Activated T-helper 17 cell treated with anti-CD3 and anti-CD28 coated beads, Interleukin-2, amount 50 U/mL, for 72 hours (primary cell): ENCODE measurements at regions not wholly inside any gene's neighbourhood (a gene's known extent, or its start where the extent isn't known, plus 50 kb on each side); places are given as distances from the start of the nearest gene placed in this dataset.
"Not testable (repeated sequence)": the region's sequence is repeated elsewhere in the genome, so short reads cannot be mapped to it uniquely, and the experiment has no call there.

Experiments
- ATAC-seq: fragments of 150-1000 bp; cut with Tn5 transposase; replicated peaks from 2 replicates; pipeline ENCODE4 v1.10.0; 2021; ENCODE audit warnings: mild to moderate bottlenecking, moderate library complexity
- H3K27ac Mint-ChIP-seq: one replicate; pipeline ENCODE4 v1.8.0; 2022; ENCODE audit warnings: mixed read lengths
- H3K27me3 Mint-ChIP-seq: one replicate; pipeline ENCODE4 v1.8.0; 2022; ENCODE audit warnings: mixed read lengths
- H3K36me3 Mint-ChIP-seq: one replicate; pipeline ENCODE4 v1.8.0; 2022; ENCODE audit warnings: low read depth, mild to moderate bottlenecking, mixed read lengths
- H3K4me1 Mint-ChIP-seq: one replicate; pipeline ENCODE4 v1.8.0; 2022; ENCODE audit warnings: mixed read lengths
- H3K4me3 Mint-ChIP-seq: one replicate; pipeline ENCODE4 v1.8.0; 2022; ENCODE audit warnings: mild to moderate bottlenecking, mixed read lengths
- H3K9me3 Mint-ChIP-seq: one replicate; pipeline ENCODE4 v1.8.0; 2022; ENCODE audit warnings: mixed read lengths

DNA sequence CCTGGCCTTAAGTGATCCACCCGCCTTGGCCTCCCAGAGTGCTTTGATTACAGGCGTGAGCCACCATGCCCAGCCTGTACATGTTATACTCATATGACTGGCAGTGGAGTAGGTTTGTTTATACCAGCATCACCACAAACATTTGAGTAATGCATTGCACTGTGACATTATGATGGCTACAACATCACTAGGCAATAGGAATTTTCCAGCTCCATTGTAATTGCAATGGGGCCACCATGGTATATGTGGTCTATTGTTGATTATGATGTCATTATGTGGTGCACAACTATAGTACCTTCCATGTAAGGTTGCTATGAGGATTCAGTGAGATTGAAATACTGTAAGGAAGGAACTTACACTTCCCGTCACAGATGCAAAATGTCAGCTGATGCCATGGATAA, 168.9 kb downstream of the COPRS start:
- no peaks in the 10 kb centered on the region for H3K36me3 Mint-ChIP-seq

DNA sequence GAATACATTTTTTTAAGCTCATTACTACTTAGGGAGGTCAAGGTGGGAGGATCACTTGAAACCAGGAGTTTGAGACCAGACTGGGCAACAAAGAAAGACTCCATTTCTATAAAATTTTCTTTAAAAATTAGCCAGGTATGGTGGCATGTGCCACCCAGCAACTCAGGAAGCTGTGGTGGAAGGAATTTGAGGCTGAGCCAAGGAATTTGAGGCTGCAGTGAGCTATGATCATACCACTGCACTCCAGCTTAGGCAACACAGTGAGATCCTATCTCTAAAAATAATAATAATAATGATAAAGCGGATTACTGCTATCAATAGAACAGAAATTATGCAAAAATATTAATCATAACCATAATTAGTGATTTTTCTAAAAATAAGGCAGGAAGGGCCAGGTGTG, 170.3 kb downstream of the COPRS start:
- no peaks in the 10 kb centered on the region for H3K9me3 Mint-ChIP-seq
- peaks cover 12% of the 10 kb centered on the region for H3K27me3 Mint-ChIP-seq
- no peak for ATAC-seq
- H3K4me1 Mint-ChIP-seq = no peaks in the 10 kb centered on the region
- no peak overlapping the region for H3K27ac Mint-ChIP-seq
- no peak overlapping the region for H3K4me3 Mint-ChIP-seq
- H3K36me3 Mint-ChIP-seq = no peaks in the 10 kb centered on the region

More for the DNA sequence above, 168.9 kb downstream of the COPRS start:
- Mint-ChIP-seq H3K4me1 (no peaks in the 10 kb centered on the region), H3K27ac (no peak overlapping the region), H3K27me3 (peaks cover 8% of the 10 kb centered on the region), H3K4me3 (no peak overlapping the region), H3K9me3 (no peaks in the 10 kb centered on the region)
- ATAC-seq = peak; percentile 52

DNA sequence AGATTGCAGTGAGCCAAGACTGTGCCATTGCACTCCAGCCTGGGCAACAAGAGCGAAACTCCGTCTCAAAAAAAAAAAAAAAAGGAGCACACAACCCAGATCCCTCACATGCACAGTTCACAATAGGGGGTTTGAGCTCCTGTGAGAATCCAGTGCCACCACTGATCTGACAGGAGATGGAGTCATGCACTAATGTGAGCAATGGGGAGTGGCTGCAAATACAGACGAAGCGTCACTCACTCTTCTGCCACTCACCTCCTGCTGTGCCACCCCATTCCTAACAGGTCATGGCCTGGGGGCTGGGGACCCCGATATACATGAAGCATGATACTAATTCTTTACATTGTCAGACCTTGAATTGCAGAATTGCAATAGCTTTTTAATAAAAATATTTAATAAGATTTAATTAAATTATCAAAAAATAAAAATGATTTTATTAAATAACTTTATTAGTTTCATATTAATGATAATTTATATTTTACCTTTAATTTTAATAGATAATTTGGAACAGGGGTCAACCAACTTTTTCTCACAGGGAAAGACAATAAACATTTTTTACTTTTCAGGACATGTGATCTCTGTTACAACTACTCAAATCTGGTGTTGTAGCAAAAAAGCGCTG, 171.4 kb downstream of the COPRS start:
- H3K4me3 Mint-ChIP-seq = no peak overlapping the region
- no peaks in the 10 kb centered on the region for H3K9me3 Mint-ChIP-seq
- peaks cover 19% of the 10 kb centered on the region for H3K27me3 Mint-ChIP-seq
- H3K36me3 Mint-ChIP-seq = no peaks in the 10 kb centered on the region
- no peak for ATAC-seq
- no peaks in the 10 kb centered on the region for H3K4me1 Mint-ChIP-seq
- H3K27ac Mint-ChIP-seq = no peak overlapping the region

DNA sequence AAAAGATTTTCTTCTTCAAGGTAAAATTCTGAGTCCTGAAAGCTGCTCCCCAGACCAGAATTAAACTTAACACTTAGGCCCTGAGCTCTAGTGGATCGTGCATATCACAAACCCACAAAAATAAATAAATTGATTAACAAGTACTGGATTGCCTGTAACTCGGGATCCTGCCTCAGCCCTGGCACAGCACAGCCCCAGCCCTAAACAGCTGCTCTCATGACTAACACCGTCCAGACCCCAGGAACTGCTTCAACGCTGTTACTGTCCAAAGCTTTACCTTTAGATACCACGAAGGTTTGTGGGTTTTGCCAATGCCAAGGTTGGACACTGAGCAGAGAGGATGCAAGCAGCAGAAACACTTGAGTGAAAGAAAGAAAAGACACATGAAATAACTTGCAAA, 172.5 kb downstream of the COPRS start:
- no peak for ATAC-seq
- no peaks in the 10 kb centered on the region for H3K36me3 Mint-ChIP-seq

DNA sequence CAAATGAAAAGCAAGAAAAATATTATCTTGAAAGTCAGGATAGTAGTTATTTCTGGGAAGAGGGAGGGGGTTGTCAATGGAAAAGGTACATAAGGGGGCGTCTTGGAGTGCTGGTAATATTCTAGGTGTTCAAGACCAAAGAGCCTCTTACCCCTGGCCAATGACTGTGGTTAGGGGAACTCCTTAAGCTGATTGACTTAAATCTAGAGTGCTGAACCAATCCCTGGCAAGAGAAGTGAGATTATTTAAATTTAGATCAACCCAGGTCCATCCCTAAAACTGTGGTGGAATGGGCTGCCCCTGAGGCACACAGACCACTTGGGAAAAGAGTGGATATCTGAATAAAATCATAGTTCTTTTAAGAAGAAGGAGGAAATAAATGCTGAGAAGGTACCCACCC, 174.1 kb downstream of the COPRS start:
- no peaks in the 10 kb centered on the region for H3K36me3 Mint-ChIP-seq
- no peak overlapping the region for H3K4me3 Mint-ChIP-seq
- no peak overlapping the region for H3K27ac Mint-ChIP-seq
- H3K4me1 Mint-ChIP-seq = peaks cover 7% of the 10 kb centered on the region
- peaks cover 24% of the 10 kb centered on the region for H3K27me3 Mint-ChIP-seq
- ATAC-seq = no peak
- H3K9me3 Mint-ChIP-seq = no peaks in the 10 kb centered on the region

More for the DNA sequence above, 172.5 kb downstream of the COPRS start:
- Mint-ChIP-seq H3K27me3 (peaks cover 18% of the 10 kb centered on the region), H3K4me3 (no peak overlapping the region), H3K9me3 (no peaks in the 10 kb centered on the region), H3K4me1 (no peaks in the 10 kb centered on the region), H3K27ac (no peak overlapping the region)

DNA sequence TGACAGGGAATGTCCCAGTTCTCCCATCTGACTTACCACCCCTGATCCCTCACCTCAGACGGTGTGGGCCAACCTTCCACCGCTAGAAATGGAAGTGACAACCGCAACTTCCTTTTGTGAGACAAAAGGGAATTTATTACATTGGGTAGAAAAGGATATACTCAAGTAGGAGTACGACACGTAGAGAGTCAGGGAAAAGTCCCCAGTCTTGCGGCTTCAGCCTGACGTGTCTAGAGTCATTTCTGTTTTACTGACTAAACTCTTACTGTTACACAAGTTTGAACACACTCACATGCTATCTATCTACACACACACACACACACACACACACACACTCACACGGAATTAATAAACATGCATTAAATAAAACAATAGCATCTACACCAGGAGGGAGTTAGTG, 178.9 kb downstream of the COPRS start:
- Mint-ChIP-seq H3K27me3 (peaks cover 32% of the 10 kb centered on the region), H3K4me3 (peak overlapping the region; percentile 43), H3K36me3 (no peaks in the 10 kb centered on the region), H3K9me3 (no peaks in the 10 kb centered on the region), H3K4me1 (peaks cover 7% of the 10 kb centered on the region), H3K27ac (peak overlapping the region; percentile 44)
- ATAC-seq = peak; percentile 95

DNA sequence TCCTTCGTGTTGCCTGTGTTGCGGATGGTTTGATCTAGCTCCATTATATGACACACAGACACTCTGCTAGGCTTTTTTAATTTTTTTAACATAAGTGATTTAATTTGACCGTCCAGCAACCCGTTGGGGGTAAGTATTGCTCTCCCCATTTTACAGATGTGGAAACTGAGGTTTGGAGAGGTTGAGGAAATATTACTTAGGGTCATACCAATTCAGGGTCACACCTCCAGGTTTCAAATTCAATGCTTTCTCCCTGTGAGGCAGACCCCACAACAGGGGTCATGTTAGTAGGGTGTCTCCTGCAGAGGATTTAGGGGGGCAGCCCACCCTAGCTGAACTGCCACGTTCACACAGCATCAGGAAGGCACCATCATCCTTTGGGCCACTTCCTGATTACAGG, 179.4 kb downstream of the COPRS start:
- ATAC-seq = no peak
- Mint-ChIP-seq H3K9me3 (no peaks in the 10 kb centered on the region), H3K4me1 (peaks cover 7% of the 10 kb centered on the region), H3K27me3 (peaks cover 32% of the 10 kb centered on the region), H3K4me3 (peak overlapping the region; percentile 43), H3K27ac (peak overlapping the region; percentile 44), H3K36me3 (no peaks in the 10 kb centered on the region)

DNA sequence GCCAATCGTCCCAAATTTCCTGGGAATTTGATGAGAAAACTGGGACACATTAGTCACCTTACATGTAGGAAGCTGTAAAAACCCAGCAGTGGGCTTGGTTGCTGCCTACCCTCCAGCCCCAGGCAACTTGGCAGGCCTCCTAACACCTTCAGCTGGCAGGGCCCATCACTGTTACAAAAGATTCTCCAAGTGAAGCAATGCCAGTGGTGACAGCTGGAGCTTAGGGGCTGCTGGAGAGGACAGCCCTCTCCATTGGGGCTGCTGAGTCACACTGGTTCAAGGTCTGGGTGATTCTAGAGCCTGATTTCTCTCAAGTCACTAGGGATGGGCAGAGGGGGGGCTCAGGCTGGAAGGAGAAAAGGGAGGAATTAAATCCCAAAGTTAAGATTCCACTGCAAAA, 180.6 kb downstream of the COPRS start:
- Mint-ChIP-seq H3K4me3 (no peak overlapping the region), H3K36me3 (no peaks in the 10 kb centered on the region), H3K27me3 (peaks cover 38% of the 10 kb centered on the region), H3K27ac (no peak overlapping the region), H3K4me1 (peaks cover 7% of the 10 kb centered on the region), H3K9me3 (no peaks in the 10 kb centered on the region)
- ATAC-seq = no peak

DNA sequence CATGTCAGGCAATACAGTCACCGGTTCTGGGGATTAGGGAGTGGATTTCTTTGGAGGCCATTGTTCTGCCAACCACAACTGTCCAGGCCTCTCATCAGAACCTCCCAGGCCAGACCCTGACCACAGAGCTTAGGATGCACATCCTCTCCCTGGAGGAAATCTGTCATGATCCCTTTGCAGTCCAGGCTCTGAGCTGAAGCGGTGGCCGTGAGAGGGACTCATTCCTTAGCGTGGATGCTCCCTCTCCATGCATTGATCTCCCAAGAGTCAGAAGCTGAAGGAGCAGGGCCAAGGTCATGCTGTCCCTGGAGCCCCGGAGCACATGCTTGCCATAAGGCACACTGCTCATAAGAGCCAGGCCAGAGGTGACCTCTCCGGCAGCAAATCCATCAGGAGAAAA, 181.4 kb downstream of the COPRS start:
- peaks cover 7% of the 10 kb centered on the region for H3K4me1 Mint-ChIP-seq
- no peaks in the 10 kb centered on the region for H3K36me3 Mint-ChIP-seq
- H3K9me3 Mint-ChIP-seq = no peaks in the 10 kb centered on the region
- H3K27ac Mint-ChIP-seq = no peak overlapping the region
- H3K27me3 Mint-ChIP-seq = peaks cover 36% of the 10 kb centered on the region
- H3K4me3 Mint-ChIP-seq = no peak overlapping the region
- no peak for ATAC-seq

DNA sequence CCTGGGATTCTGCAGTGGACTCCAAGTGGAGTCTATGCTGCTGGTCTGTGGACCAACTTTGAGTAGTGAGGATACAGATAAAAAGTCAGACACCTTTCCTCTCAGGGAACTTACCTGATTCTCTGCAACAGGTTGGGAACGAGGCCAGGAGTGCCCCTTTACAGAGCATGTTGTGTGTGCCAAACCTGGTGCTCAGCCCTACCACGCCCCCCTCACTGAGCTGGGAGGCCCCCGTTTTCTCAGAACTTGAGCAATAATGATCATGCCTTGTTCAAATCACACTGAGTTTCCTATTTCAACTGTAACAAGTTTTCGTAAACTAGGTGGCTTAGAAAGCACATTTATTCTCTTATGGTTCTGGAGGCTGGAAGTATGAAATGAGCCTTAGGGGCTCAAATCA, 182.0 kb downstream of the COPRS start:
- Mint-ChIP-seq H3K4me1 (peaks cover 7% of the 10 kb centered on the region), H3K27me3 (peaks cover 36% of the 10 kb centered on the region), H3K9me3 (no peaks in the 10 kb centered on the region), H3K4me3 (no peak overlapping the region), H3K27ac (no peak overlapping the region), H3K36me3 (no peaks in the 10 kb centered on the region)
- ATAC-seq = no peak

DNA sequence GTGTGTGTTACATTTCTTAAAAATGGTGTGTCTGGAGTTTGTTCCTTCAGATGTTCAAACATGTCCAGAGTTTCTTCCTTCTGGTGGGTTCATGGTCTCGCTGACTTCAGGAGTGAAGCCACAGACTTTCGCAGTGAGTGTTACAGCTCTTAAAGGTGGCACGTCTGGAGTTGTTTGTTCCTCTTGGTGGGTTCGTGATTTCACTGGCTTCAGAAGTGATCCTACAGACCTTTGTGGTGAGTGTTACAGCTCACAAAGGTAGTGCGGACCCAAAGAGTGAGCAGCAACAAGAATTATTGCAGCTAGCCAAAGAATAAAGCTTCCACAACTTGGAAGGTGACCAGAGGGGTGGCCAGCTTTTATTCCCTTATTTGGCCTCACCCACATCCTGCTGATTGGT, 183.7 kb downstream of the COPRS start:
- ATAC-seq, H3K4me1 Mint-ChIP-seq, H3K27ac Mint-ChIP-seq, H3K36me3 Mint-ChIP-seq, H3K4me3 Mint-ChIP-seq, H3K9me3 Mint-ChIP-seq: not testable (repeated sequence)
- peaks cover 38% of the 10 kb centered on the region for H3K27me3 Mint-ChIP-seq

DNA sequence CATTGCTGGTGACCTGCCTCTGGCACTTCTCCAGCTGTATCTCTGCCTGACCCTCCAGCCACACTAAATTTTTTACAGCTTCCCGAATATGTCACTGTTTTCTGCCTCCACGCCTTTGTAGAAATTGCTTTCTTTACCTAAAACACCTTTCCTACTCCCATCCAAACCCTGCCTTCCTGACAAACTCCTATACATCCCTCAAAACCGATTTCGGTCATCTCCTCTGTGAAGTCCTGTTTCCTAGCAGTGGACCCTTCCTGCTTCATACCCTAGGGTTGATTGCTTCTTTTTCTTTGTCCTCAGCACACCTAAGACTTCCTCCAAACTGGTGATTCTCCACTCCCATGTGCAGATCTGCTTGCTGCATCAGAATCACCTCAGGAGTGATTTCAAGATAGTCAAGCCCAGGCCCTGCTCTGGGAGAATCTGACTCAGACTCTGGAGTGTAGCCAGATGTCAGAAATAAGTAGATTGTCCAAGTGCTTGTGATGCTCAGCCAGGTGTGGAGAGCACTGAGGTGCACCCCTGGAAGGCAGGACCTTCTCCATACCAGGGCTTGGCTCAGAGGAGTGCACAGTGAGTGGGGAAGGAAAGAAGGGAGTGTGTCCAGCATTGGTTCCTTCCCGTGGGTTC, 184.2 kb downstream of the COPRS start:
- H3K9me3 Mint-ChIP-seq = no peaks in the 10 kb centered on the region
- no peaks in the 10 kb centered on the region for H3K4me1 Mint-ChIP-seq
- no peaks in the 10 kb centered on the region for H3K36me3 Mint-ChIP-seq
- H3K27me3 Mint-ChIP-seq = peaks cover 37% of the 10 kb centered on the region
- peak; percentile 56 for ATAC-seq
- H3K4me3 Mint-ChIP-seq = no peak overlapping the region
- H3K27ac Mint-ChIP-seq = no peak overlapping the region

DNA sequence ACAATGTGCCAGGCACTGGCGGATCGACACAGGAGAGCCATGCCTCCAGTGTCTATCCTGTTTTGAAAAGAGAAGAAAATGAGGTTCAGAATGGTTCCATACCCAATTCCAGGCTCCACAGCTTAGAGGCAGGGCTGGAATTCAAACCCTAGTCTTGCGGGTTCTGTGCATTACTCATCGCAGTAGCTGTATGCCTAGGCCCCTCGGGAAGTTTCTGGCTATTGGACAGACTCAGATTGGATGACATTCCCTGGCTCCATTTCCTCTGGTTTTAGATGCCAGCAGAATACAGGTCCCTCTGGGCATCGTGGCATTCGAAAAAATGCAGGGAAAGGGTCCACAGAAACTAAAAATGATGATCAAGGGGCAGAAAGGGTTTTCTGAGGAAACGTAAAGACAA, 184.7 kb downstream of the COPRS start:
- Mint-ChIP-seq H3K4me1 (no peaks in the 10 kb centered on the region), H3K27ac (no peak overlapping the region), H3K9me3 (no peaks in the 10 kb centered on the region), H3K27me3 (peaks cover 43% of the 10 kb centered on the region), H3K36me3 (no peaks in the 10 kb centered on the region), H3K4me3 (no peak overlapping the region)
- no peak for ATAC-seq

DNA sequence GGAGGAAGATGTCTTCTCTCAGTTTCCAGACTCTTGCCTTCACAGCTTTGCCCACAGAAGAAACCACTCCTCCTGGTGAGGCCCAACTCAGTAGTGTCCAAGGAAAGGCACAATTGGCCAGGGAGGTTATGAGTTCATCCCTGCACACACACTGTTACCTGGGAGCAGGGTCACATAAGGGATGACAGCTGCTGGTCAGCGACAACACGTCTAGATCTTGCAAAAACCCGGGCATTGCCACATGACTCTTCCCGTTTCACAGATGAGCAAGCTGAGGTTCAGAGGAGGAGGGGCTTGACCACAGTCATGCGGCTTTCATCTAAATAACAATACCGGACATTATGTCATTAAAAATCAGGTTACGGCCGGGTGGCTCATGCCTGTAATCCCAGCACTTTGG, 186.0 kb downstream of the COPRS start:
- ATAC-seq = no peak
- Mint-ChIP-seq H3K27ac (no peak overlapping the region), H3K9me3 (no peaks in the 10 kb centered on the region), H3K4me1 (no peaks in the 10 kb centered on the region), H3K27me3 (peaks cover 51% of the 10 kb centered on the region), H3K36me3 (no peaks in the 10 kb centered on the region), H3K4me3 (no peak overlapping the region)

DNA sequence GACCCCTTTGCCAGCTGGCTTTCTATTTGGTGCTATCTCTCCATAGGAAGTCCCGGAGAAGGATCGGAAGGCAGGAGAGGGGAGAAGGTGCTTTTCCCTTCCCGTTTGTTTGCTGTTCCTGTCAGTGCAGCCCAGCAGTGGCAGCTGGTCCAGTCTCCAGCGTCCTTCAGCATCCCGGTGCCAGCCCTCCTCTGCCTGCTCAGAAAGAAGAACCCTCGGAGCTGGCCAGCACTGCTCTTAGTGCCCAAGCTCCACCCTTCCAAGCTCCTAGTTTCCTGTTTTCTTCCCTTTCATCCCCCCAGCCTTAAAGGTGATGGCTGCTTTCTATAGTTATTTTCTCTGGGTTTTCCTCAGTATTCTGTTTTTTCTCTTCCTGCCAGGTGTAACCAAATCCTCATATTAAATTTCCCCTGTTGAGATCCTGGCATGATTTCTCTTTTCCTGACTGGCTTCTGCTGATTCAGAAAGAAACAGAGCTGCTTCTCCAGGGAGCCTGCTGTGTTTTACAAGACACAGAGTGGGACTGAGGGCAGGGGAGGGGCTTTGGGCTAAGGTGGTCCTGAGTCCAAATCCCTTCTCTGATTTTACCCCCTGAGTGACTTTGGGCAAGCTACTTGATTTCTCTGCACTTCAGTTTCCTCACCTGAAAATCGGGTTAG, 186.8 kb downstream of the COPRS start:
- Mint-ChIP-seq H3K27ac (no peak overlapping the region), H3K4me3 (no peak overlapping the region), H3K27me3 (peaks cover 50% of the 10 kb centered on the region), H3K4me1 (no peaks in the 10 kb centered on the region), H3K36me3 (no peaks in the 10 kb centered on the region), H3K9me3 (peaks cover 3% of the 10 kb centered on the region)
- ATAC-seq = no peak
